ENCODE measurements at regions not wholly inside any gene's neighbourhood (a gene's known extent, or its start where the extent isn't known, plus 50 kb on each side); places are given as distances from the start of the nearest gene placed in this dataset.
A peak's percentile ranks its signal among the peaks of the same experiment; 100 is the strongest.

DNA sequence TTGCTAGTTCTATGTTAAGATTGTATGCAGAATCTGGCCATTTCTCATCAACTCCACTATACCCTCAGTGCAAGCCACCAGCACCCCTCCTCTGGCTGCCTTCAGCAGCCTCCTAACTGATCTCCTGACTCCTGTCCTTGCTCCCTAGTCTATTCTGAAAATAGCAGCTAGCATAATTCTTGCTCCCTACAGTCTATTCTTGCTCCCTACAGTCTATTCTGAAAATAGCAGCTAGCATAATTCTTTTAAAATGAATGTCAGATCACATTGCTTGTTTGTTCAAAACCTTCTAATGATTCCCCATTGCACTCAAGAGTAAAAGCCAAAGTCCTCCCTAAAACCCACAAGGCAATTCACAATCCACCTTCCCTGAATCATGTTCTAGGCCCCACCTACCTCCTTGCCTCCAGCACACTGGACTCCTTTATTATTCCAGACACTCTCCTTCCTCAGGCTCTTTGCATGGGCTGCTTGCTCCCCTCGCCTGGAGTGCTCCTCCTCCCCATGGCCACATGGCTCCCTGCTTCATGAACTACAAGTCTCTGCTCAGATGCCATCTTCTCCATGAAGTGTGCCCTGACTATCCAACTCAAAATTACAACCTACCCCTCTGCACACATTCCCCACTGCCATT, 164.2 kb upstream of the TNFAIP3 start:
- Histone ChIP-seq H3K4me1 (replicated peaks in 1 of 2) (no peaks in the 10 kb centered on the region), H3K27ac (no peak overlapping the region), H3K4me3 (no peak overlapping the region)
- in situ Hi-C loops (cut with MboI; ENCODE audit: low pct_unique_long_range_greater_than_20kb in 2 of 9, low sequenced_read_pairs in 9 of 9, unreplicated experiment in 9 of 9), result loop anchor here in 7 of 9 experiments (10.0 to 25.0 kb wide), 5 partner anchors 159 to 284 kb away; partner anchors contain the start of gene TNFAIP3 (in 4 of the 7)
- ATAC-seq (replicated peaks in 6 of 8), result peak in 2 of 8 experiments; percentile 56 to 69
- WGBS, 10 experiments, result 50 to 100% (median 71%) methylated on average over 1 of the region's 1 CpG; no CpG with 5 or more reads in 5 of the 10 experiments

DNA sequence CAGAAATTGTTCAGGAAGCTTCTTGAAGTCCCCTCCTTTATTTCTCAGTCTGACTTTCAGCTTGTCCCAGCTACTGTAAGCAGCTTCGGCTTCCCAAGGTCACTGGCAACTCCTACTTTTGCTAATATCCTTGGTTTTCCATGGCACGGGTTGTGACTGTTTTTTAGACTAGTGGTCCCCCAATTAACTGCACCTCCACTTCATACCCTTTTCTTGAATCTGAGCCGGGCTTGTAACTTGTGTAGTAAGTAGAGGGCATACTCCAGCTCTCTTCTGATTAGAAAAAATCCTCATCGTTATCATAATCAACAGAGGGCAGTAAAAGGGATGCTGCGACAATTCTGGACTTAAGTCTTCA, 162.3 kb upstream of the TNFAIP3 start:
- ATAC-seq (replicated peaks in 6 of 8), result no peak
- WGBS, 10 experiments, result 43 to 100% (median 78%) methylated on average over 1 to 4 of the region's 5 CpGs; no CpG with 5 or more reads in 2 of the 10 experiments
- in situ Hi-C loops (cut with MboI; ENCODE audit: low pct_unique_long_range_greater_than_20kb in 2 of 9, low sequenced_read_pairs in 9 of 9, unreplicated experiment in 9 of 9), result loop anchor here in 7 of 9 experiments (5.0 to 25.0 kb wide), 6 partner anchors 158 to 283 kb away; partner anchors contain the start of gene TNFAIP3 (in 5 of the 7)
- Histone ChIP-seq H3K27ac (no peak overlapping the region), H3K4me3 (no peak overlapping the region), H3K4me1 (replicated peaks in 1 of 2) (no peaks in the 10 kb centered on the region)

DNA sequence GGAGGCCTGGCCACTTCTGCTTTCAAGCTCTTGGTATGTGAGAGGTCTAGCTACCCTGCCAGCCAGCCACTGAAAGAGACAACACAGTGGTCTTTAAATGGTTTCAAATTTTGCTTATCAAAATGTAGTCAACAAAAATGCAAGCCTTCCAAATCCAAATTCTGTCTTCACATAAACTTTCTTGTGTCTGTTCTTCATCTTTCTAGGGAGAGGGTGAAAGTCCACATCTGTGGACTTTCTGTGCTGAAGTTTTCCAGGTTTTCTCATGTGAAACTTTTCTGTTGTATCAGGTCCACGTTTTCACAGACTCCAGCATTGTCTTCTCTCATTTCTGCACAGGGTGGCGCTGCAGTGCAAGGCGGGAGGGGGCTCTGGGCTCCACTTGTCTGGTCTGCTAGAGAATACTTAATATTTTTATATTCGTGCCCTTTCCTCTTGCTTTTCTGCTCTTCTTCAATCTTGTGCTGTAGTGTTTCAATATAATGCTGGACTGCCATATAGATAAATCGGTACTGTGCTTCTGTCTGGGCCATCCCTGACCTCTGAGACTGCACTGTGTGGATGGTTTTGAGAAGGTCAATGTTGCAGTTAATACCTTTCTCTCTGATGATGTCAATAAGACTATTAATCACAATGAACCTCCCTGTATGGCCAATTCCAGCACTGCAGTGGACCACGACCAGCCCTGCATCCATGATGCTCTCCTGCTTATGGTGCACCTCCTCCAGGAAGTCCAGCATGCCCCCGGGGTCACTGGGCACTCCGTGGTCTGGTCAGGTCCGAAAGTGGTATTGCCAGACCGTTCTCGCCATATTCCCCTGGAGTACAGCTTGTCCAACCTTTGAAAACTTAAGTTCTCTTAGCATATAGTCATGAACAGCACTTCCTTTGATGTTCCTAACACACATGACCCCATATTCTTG, 161.6 kb upstream of the TNFAIP3 start:
- in situ Hi-C loops (cut with MboI; ENCODE audit: low pct_unique_long_range_greater_than_20kb in 2 of 9, low sequenced_read_pairs in 9 of 9, unreplicated experiment in 9 of 9), result loop anchor here in 7 of 9 experiments (5.0 to 25.0 kb wide), 6 partner anchors 157 to 282 kb away; partner anchors contain the start of gene TNFAIP3 (in 5 of the 7)
- Histone ChIP-seq H3K27ac (no peak overlapping the region), H3K4me3 (no peak overlapping the region), H3K4me1 (replicated peaks in 1 of 2) (no peaks in the 10 kb centered on the region)
- WGBS, 10 experiments, result 0 to 68% (median 25%) methylated on average over 1 to 9 of the region's 11 CpGs
- ATAC-seq (replicated peaks in 6 of 8), result peak; percentile 53 to 87 (median 66)

DNA sequence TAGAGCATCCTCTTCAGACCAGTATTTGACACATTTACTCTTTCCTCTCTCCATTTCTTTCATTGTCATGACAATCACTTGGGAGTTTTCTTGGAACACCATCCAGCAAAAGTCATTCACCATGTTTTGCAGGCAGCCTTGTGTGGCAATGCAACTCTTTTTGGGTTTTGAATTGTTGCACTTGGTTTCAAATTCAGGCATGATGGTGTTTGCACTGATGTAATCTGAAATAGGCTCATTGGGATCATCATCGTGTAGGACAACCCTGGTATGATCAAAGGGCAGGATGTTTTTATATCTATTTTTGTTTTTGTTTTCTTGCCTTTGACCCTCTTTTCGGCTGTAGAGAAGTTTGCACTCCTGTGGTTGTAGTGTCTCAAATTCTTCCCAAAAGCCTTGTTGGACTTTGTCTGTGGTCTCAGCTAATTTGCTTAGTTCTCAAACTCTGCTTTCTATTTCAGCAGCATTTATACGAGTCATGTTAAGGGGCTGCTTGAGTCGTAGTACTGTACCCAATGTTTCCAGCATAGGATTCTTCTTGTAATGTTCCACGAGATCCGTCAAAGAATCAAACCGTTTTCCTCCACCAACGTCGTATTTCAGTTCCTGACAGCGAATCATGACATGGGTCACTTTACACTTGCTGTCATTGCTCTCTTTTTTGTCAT, 160.8 kb upstream of the TNFAIP3 start:
- 27 to 90% (median 73%) methylated on average over 2 to 10 of the region's 10 CpGs for WGBS, 10 experiments
- ATAC-seq (replicated peaks in 6 of 8), result no peak
- in situ Hi-C loops (cut with MboI; ENCODE audit: low pct_unique_long_range_greater_than_20kb in 2 of 9, low sequenced_read_pairs in 9 of 9, unreplicated experiment in 9 of 9), result loop anchor here in 7 of 9 experiments (5.0 to 25.0 kb wide), 6 partner anchors 156 to 281 kb away; partner anchors contain the start of gene TNFAIP3 (in 5 of the 7)

DNA sequence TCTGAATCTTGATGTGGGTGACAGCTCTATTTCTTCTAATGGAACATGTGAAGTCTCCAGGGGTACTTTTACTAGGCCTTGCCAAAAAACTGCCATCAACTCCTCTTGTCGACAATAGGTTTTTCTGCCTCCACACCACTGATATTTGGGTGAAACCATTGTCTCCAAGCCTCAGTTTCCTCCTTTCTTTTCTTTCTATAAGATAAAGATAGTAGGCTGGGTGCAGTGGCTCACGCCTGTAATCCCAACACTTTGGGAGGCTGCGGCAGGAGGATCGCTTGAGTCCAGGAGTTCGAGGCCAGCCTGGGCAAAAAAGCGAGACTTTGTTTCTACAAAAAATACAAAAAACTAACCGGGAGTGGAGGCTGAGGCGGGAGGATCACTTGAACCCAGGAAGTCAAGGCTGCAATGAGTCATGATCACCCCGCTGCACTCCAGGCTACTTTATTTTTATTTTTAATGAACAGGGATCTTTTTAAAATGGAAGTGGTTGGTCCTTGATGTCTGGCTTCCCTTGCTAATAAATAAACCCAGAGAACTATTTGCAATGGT, 159.9 kb upstream of the TNFAIP3 start:
- ATAC-seq (replicated peaks in 6 of 8), result no peak
- Histone ChIP-seq H3K4me3 (no peak overlapping the region), H3K4me1 (replicated peaks in 1 of 2) (no peaks in the 10 kb centered on the region), H3K27ac (no peak overlapping the region)
- in situ Hi-C loops (cut with MboI; ENCODE audit: low pct_unique_long_range_greater_than_20kb in 2 of 9, low sequenced_read_pairs in 9 of 9, unreplicated experiment in 9 of 9), result loop anchor here in 7 of 9 experiments (5.0 to 25.0 kb wide), 6 partner anchors 155 to 280 kb away; partner anchors contain the start of gene TNFAIP3 (in 5 of the 7)
- WGBS, 10 experiments, result 60 to 100% (median 85%) methylated on average over 1 to 9 of the region's 9 CpGs

More for the DNA sequence above, 160.8 kb upstream of the TNFAIP3 start:
- H3K4me1 ChIP-seq (replicated peaks in 1 of 2), result no peaks in the 10 kb centered on the region
- no peak overlapping the region for H3K27ac ChIP-seq
- H3K4me3 ChIP-seq, result no peak overlapping the region

DNA sequence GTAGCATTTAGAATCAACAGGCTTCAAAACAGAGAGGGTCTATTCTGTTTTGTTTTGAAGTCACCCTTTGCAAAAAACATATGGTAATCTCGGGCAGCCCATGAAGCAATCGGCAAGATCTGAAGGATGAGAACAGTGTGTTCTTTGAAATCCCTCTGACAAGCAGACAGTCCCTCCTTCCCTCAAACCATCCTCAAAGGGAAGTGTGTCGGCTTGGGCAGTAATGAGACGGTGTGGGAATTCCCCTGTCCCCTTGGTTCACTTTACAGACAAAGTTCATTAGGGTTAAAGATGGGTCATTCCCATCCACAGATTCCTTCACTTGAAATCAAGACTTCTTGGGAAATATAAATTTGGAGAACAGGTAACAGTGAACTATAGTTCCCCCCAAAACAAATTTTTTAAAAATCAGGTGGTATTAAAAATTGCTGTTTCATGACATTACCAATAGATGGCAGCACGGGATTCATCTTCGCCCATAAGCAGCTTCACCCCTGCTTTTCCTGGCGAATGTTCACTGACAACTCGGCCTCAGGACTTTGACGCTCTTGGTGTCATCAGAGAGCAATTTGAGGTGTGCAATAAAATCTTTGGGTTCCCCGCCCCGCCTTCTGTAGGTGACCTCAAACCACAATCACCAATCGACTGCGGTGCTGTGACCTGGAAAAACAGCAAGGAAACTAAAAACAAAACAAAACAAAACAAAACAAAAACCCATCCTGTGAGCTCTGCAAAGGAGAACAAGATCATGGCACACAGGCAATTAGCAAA, 159.3 kb upstream of the TNFAIP3 start:
- ATAC-seq (replicated peaks in 6 of 8), result peak; percentile 29 to 57 (median 44)
- in situ Hi-C loops (cut with MboI; ENCODE audit: low pct_unique_long_range_greater_than_20kb in 2 of 9, low sequenced_read_pairs in 9 of 9, unreplicated experiment in 9 of 9), result loop anchor here in 7 of 9 experiments (5.0 to 25.0 kb wide), 6 partner anchors 155 to 280 kb away; partner anchors contain the start of gene TNFAIP3 (in 5 of the 7)
- H3K27ac ChIP-seq, result no peak overlapping the region
- WGBS, 10 experiments, result 0 to 38% (median 13%) methylated on average over 4 to 13 of the region's 13 CpGs
- H3K4me3 ChIP-seq, result no peak overlapping the region
- H3K4me1 ChIP-seq (replicated peaks in 1 of 2), result no peaks in the 10 kb centered on the region

- Histone ChIP-seq H3K4me3 (no peak overlapping the region), H3K4me1 (replicated peaks in 1 of 2) (no peaks in the 10 kb centered on the region), H3K27ac (no peak overlapping the region)
- in situ Hi-C loops (cut with MboI; ENCODE audit: low pct_unique_long_range_greater_than_20kb in 2 of 9, low sequenced_read_pairs in 9 of 9, unreplicated experiment in 9 of 9), result loop anchor here in 7 of 9 experiments (5.0 to 25.0 kb wide), 6 partner anchors 154 to 279 kb away; partner anchors contain the start of gene TNFAIP3 (in 5 of the 7)
- 0 to 50% (median 28%) methylated on average over 1 of the region's 1 CpG; no CpG with 5 or more reads in 2 of the 10 experiments for WGBS, 10 experiments
- peak in 1 of 8 experiments; percentile 14 for ATAC-seq (replicated peaks in 6 of 8)
Measured at GRCh38 chr6:137708481-137708880, 158.6 kb upstream of the TNFAIP3 start.

DNA sequence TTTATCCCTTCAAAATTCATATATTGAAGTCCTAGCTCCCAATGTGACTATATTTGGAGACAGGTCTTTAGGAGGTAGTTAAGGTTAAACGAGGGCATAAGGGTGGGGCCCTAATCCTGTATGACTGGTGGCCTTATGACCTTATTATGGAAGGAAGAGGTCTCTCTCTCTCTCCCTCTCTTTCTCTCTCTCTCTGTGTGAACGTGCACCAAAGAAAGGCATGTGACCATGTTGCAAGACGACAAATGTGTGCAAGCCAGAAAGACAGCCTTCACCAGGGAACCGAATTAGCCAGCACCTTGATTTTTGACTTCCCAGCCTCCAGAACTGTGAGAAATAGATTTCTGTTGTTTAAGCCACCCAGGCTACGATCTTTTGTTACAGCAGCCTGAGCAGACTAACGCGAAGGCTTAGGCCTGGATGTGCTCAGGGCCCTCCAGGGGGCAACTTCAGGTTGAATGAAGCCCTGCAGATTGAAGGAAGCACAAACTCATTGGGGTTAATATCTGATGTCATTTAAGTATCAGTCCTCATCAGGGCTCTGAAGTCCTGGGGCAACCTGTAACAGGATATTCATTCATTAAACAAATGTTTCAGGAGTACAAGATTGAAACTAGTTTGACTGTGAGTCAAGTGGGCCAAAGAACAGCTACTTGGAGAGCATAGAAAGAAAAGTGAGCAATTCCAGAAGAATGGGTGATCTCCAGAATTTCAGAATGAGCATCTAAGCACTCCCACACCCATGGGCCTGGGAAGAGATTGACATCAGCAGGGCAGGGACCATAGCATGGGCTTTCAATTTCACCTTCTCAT, 157.4 kb upstream of the TNFAIP3 start:
- no peak overlapping the region for H3K4me3 ChIP-seq
- no peaks in the 10 kb centered on the region for H3K4me1 ChIP-seq (replicated peaks in 1 of 2)
- 71 to 100% (median 86%) methylated on average over 1 to 7 of the region's 7 CpGs; no CpG with 5 or more reads in 1 of the 10 experiments for WGBS, 10 experiments
- no peak overlapping the region for H3K27ac ChIP-seq
- peak in 2 of 8 experiments; percentile 28 to 46 for ATAC-seq (replicated peaks in 6 of 8)
- in situ Hi-C loops (cut with MboI; ENCODE audit: low pct_unique_long_range_greater_than_20kb in 2 of 9, low sequenced_read_pairs in 9 of 9, unreplicated experiment in 9 of 9), result loop anchor here in 7 of 9 experiments (5.0 to 25.0 kb wide), 6 partner anchors 153 to 278 kb away; partner anchors contain the start of gene TNFAIP3 (in 5 of the 7)

- H3K4me3 ChIP-seq, result no peak overlapping the region
- no peaks in the 10 kb centered on the region for H3K4me1 ChIP-seq (replicated peaks in 1 of 2)
- no peak for ATAC-seq (replicated peaks in 6 of 8)
- WGBS, 10 experiments, result 0 to 100% (median 80%) methylated on average over 1 of the region's 1 CpG; no CpG with 5 or more reads in 7 of the 10 experiments
- H3K27ac ChIP-seq, result no peak overlapping the region
- in situ Hi-C loops (cut with MboI; ENCODE audit: low pct_unique_long_range_greater_than_20kb in 2 of 9, low sequenced_read_pairs in 9 of 9, unreplicated experiment in 9 of 9), result loop anchor here in 7 of 9 experiments (25.0 kb wide), 4 partner anchors 150 to 275 kb away; partner anchors contain the start of gene TNFAIP3 (in 2 of the 7)
Measured at GRCh38 chr6:137711972-137712371, 155.1 kb upstream of the TNFAIP3 start.

DNA sequence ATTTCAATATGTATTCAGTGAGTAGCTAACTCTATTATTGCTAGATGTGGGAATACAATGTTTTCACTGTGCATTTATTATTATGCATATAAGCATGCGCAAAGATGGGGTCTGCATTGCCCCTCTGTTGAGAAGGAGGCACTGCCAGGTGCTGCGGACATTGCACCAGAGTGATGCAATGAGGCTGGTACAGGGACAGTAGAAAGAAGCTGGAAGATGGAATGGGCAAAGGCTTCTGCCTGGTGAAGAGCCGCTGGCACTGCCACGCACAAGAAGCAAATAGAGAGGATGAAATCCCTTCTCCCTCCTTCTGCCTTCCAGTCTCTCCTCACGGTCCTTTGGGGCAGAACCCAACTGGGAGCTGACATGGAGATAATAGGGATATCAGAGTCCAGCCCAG, 154.5 kb upstream of the TNFAIP3 start:
- no peak overlapping the region for H3K4me3 ChIP-seq
- no peak for ATAC-seq (replicated peaks in 6 of 8)
- 71 to 93% (median 83%) methylated on average over 1 to 5 of the region's 5 CpGs; no CpG with 5 or more reads in 2 of the 10 experiments for WGBS, 10 experiments
- in situ Hi-C loops (cut with MboI; ENCODE audit: low pct_unique_long_range_greater_than_20kb in 2 of 9, low sequenced_read_pairs in 9 of 9, unreplicated experiment in 9 of 9), result loop anchor here in 7 of 9 experiments (25.0 kb wide), 4 partner anchors 150 to 275 kb away; partner anchors contain the start of gene TNFAIP3 (in 2 of the 7)
- no peaks in the 10 kb centered on the region for H3K4me1 ChIP-seq (replicated peaks in 1 of 2)
- H3K27ac ChIP-seq, result no peak overlapping the region

Measured in motor neuron (in vitro differentiated cells).